H1 (cell line): ENCODE measurements at regions not wholly inside any gene's neighbourhood (a gene's known extent, or its start where the extent isn't known, plus 50 kb on each side); places are given as distances from the start of the nearest gene placed in this dataset.

ENCODE experiments used
- CTCF ChIA-PET: fragments of 300-600 bp; sonication (Branson Sonifier 250); formaldehyde crosslinking; loops from one replicate; lab custom pipeline; 2021; ENCODE audit not compliant: partially characterized antibody; lab: Charles Lee
- POLR2A ChIA-PET: fragments of 300-600 bp; sonication (Branson Sonifier 250); formaldehyde crosslinking; loops from one replicate; lab custom pipeline; 2021; ENCODE audit warnings: inconsistent platforms; ENCODE audit not compliant: partially characterized antibody; lab: Charles Lee
- DNase-seq, 2 experiments: peaks; one replicate each; pipeline versions ENCODE4 v3.0.0 to v3.0.0-alpha.2; 2010 to 2022; ENCODE audit warnings: low spot score in 2 of 2, low read depth in 1 of 2, mixed read lengths in 1 of 2
- FAIRE-seq: peaks from 2 replicates; lab custom pipeline; 2011; peaks lifted over from hg19 to GRCh38; lab: Jason Lieb, UNC
- H2AFZ ChIP-seq: 2 replicates; pipeline ENCODE4 v1.8.1; 2012; ENCODE audit warnings: low read length, inconsistent platforms
- H2AK5ac ChIP-seq: 2 replicates; pipeline ENCODE4 v1.6.1; 2013; ENCODE audit warnings: low read depth, low read length
- H2BK120ac ChIP-seq: replicated peaks from 2 replicates; pipeline ENCODE3; 2013; ENCODE audit warnings: low read depth, low read length, inconsistent platforms
- H2BK12ac ChIP-seq: 2 replicates; pipeline ENCODE4 v1.6.1; 2013; ENCODE audit warnings: low read depth, low read length
- H2BK15ac ChIP-seq: 2 replicates; pipeline ENCODE4 v1.6.1; 2013; ENCODE audit warnings: low read length
- H2BK20ac ChIP-seq: 2 replicates; pipeline ENCODE4 v1.6.1; 2013; ENCODE audit warnings: low read length
- H2BK5ac ChIP-seq: 2 replicates; pipeline ENCODE4 v1.6.1; 2013; ENCODE audit warnings: low read depth, low read length
- H3K14ac ChIP-seq: 2 replicates; pipeline ENCODE4 v1.6.1; 2013; ENCODE audit warnings: inconsistent platforms; ENCODE audit not compliant: insufficient read length
- H3K18ac ChIP-seq: 2 replicates; pipeline ENCODE4 v1.6.1; 2013; ENCODE audit warnings: low read length; ENCODE audit errors: extremely low read depth
- H3K23ac ChIP-seq: 2 replicates; pipeline ENCODE4 v1.6.1; 2013; ENCODE audit warnings: inconsistent platforms; ENCODE audit not compliant: insufficient read length
- H3K23me2 ChIP-seq: 2 replicates; pipeline ENCODE4 v1.6.1; 2013; ENCODE audit warnings: low read depth, low read length
- H3K27ac ChIP-seq: 2 replicates; pipeline ENCODE4 v1.6.1; 2011; ENCODE audit warnings: low read depth, low read length, inconsistent platforms
- H3K27me3 ChIP-seq, 4 experiments: replicated peaks in 1 of 4; 1 replicate in 1 of 4; 2 replicates in 3 of 4; pipeline versions ENCODE4 v1.6.1 to v1.8.1; 2011 to 2013; ENCODE audit warnings: low read length in 3 of 4, mild to moderate bottlenecking in 3 of 4, inconsistent platforms in 2 of 4, mixed read lengths in 2 of 4, moderate library complexity in 1 of 4; ENCODE audit not compliant: control insufficient read depth in 3 of 4, insufficient read depth in 3 of 4; ENCODE audit errors: extremely low read depth in 1 of 4
- H3K36me3 ChIP-seq, 4 experiments: 2 replicates each; pipeline versions ENCODE4 v1.6.1 to v1.8.1; 2011 to 2013; ENCODE audit warnings: mild to moderate bottlenecking in 4 of 4, low read length in 3 of 4, moderate library complexity in 2 of 4, control low read depth in 1 of 4, inconsistent platforms in 1 of 4; ENCODE audit not compliant: insufficient read depth in 4 of 4, control insufficient read depth in 2 of 4
- H3K4ac ChIP-seq: replicated peaks from 2 replicates; pipeline ENCODE3; 2013; ENCODE audit warnings: low read length, low read depth, mixed read lengths, inconsistent platforms; ENCODE audit not compliant: insufficient read length
- H3K4me1 ChIP-seq, 4 experiments: replicated peaks in 1 of 4; 1 replicate in 1 of 4; 2 replicates in 3 of 4; pipeline versions ENCODE4 v1.6.1 to v1.8.1; 2011 to 2013; ENCODE audit warnings: low read length in 3 of 4, inconsistent platforms in 2 of 4, mixed read lengths in 1 of 4; ENCODE audit not compliant: insufficient read depth in 4 of 4, control insufficient read depth in 3 of 4
- H3K4me2 ChIP-seq, 2 experiments: 2 replicates each; pipeline versions ENCODE4 v1.6.1 to v1.8.1; 2011 to 2013; ENCODE audit warnings: low read depth in 2 of 2, low read length in 2 of 2, control low read depth in 1 of 2, inconsistent platforms in 1 of 2, mild to moderate bottlenecking in 1 of 2; ENCODE audit not compliant: insufficient read depth in 1 of 2
- H3K4me3 ChIP-seq, 4 experiments: fragments of 200-600, 300-600 bp in 1 of 4; sonication (generic), shearing (Covaris generic), sonication (Bioruptor Twin) in 1 of 4; 2 replicates each; pipeline versions ENCODE4 v1.5.1 to v1.8.1; 2011 to 2016; ENCODE audit warnings: low read length in 4 of 4, low read depth in 3 of 4, control low read depth in 2 of 4, inconsistent platforms in 2 of 4, mild to moderate bottlenecking in 2 of 4, mixed read lengths in 1 of 4, moderate library complexity in 1 of 4; ENCODE audit not compliant: insufficient read depth in 2 of 4; ENCODE audit errors: extremely low read depth in 1 of 4
- H3K56ac ChIP-seq: replicated peaks from 2 replicates; pipeline ENCODE3; 2013; ENCODE audit warnings: low read depth, mild to moderate bottlenecking, mixed read lengths, low read length, inconsistent platforms; ENCODE audit not compliant: insufficient read length
- H3K79me1 ChIP-seq: 2 replicates; pipeline ENCODE4 v1.6.1; 2013; ENCODE audit warnings: low read depth, low read length, control low read depth
- H3K79me2 ChIP-seq, 2 experiments: 2 replicates each; pipeline versions ENCODE4 v1.6.1 to v1.8.1; 2012 to 2013; ENCODE audit warnings: low read length in 2 of 2, mild to moderate bottlenecking in 2 of 2, inconsistent platforms in 1 of 2; ENCODE audit not compliant: insufficient read depth in 2 of 2, control insufficient read depth in 1 of 2
- H3K9ac ChIP-seq, 4 experiments: replicated peaks in 1 of 4; 1 replicate in 1 of 4; 2 replicates in 3 of 4; pipeline versions ENCODE4 v1.6.1 to v1.8.1; 2011 to 2013; ENCODE audit warnings: low read depth in 3 of 4, low read length in 3 of 4, control low read depth in 2 of 4, mild to moderate bottlenecking in 2 of 4, moderate library complexity in 2 of 4, inconsistent platforms in 1 of 4; ENCODE audit errors: extremely low read depth in 1 of 4
- H3K9me3 ChIP-seq, 2 experiments: 2 replicates each; pipeline versions ENCODE4 v1.6.1 to v1.8.1; 2012 to 2013; ENCODE audit warnings: mild to moderate bottlenecking in 2 of 2, moderate library complexity in 2 of 2, control low read depth in 1 of 2, inconsistent platforms in 1 of 2, low read depth in 1 of 2, low read length in 1 of 2, mixed read lengths in 1 of 2; ENCODE audit not compliant: insufficient read depth in 2 of 2
- H4K20me1 ChIP-seq, 2 experiments: replicated peaks in 1 of 2; 2 replicates each; pipeline versions ENCODE3 to v1.8.1; 2011 to 2013; ENCODE audit warnings: inconsistent platforms in 2 of 2, low read length in 2 of 2, mild to moderate bottlenecking in 1 of 2; ENCODE audit not compliant: insufficient read depth in 2 of 2, control insufficient read depth in 1 of 2
- H4K5ac ChIP-seq: 2 replicates; pipeline ENCODE4 v1.6.1; 2013; ENCODE audit warnings: low read length, low read depth, mixed read lengths, inconsistent platforms; ENCODE audit not compliant: insufficient read length
- H4K8ac ChIP-seq: 2 replicates; pipeline ENCODE4 v1.8.0; 2013; ENCODE audit warnings: mild to moderate bottlenecking, moderate library complexity, low read length, inconsistent platforms; ENCODE audit not compliant: insufficient read depth; ENCODE audit errors: extremely low read depth
- H4K91ac ChIP-seq: replicated peaks from 2 replicates; pipeline ENCODE3; 2013; ENCODE audit warnings: low read length, mixed read lengths, inconsistent platforms; ENCODE audit not compliant: insufficient read length
- CBX5 ChIP-seq: fragments of 300-800, 300-1000 bp; sonication (generic); IDR thresholded peaks from 2 replicates; pipeline ENCODE4 v1.7.1; 2016; ENCODE audit warnings: antibody characterized with exemption, low read length, low read depth
- KDM5A ChIP-seq: fragments of 200-600 bp; IDR thresholded peaks from 2 replicates; pipeline ENCODE4 v1.7.1; 2012; ENCODE audit warnings: mild to moderate bottlenecking, low read length, inconsistent platforms, mixed read lengths
- NRF1 ChIP-seq: IDR thresholded peaks from 2 replicates; pipeline ENCODE4 v1.6.1; 2011; ENCODE audit warnings: mild to moderate bottlenecking, low read depth, low read length, improper control_type of control experiment
- SP1 ChIP-seq: IDR thresholded peaks from 2 replicates; pipeline ENCODE4 v1.6.1; 2011; ENCODE audit warnings: low read depth, low read length
- TEAD4 ChIP-seq: IDR thresholded peaks from 2 replicates; pipeline ENCODE4 v1.6.1; 2012; ENCODE audit warnings: low read depth, low read length, inconsistent platforms, mixed read lengths
- WGBS, 2 experiments: shearing (Covaris generic) in 1 of 2; methylation state at CpG; one replicate each; pipeline versions ENCODE4 v1.1.6 to v1.1.7; 2013 to 2015; ENCODE audit warnings: low lambda C conversion rate in 2 of 2, mixed read lengths in 2 of 2, inconsistent platforms in 1 of 2, low coverage in 1 of 2, missing lambda C conversion rate in 1 of 2; ENCODE audit not compliant: insufficient replicate concordance in 2 of 2, insufficient coverage in 1 of 2, insufficient read length in 1 of 2; ENCODE audit errors: extremely low coverage in 1 of 2, missing lambda C conversion rate in 1 of 2; 5-methylcytosine and 5-hydroxymethylcytosine counted together
- TF ChIP-seq, protein P1 (sequence below): IDR thresholded peaks from 2 replicates; pipeline ENCODE4 v1.6.1; 2012; ENCODE audit warnings: inconsistent platforms

- FAIRE-seq, result no peak
- 96% methylated on average over 6 of the region's 6 CpGs; no CpG with 5 or more reads in 1 of the 2 experiments for WGBS, 2 experiments
- no peak overlapping the region for H2BK5ac ChIP-seq
- TF ChIP-seq CBX5 (no peak), TEAD4 (no peak), NRF1 (no peak), KDM5A (no peak), SP1 (no peak)
- TF ChIP-seq, protein P1, sequence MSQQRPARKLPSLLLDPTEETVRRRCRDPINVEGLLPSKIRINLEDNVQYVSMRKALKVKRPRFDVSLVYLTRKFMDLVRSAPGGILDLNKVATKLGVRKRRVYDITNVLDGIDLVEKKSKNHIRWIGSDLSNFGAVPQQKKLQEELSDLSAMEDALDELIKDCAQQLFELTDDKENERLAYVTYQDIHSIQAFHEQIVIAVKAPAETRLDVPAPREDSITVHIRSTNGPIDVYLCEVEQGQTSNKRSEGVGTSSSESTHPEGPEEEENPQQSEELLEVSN, result no peak
- no peak overlapping the region for H3K14ac ChIP-seq
- CTCF ChIA-PET, result interaction anchor here (1.2 kb wide), 1 partner anchor 16 kb away, joined by 5 read pairs; no protein-coding TSS in a partner anchor
- H3K4me3 ChIP-seq, result no peak overlapping the region
- H3K4me1 ChIP-seq, result no peaks in the 10 kb centered on the region
- no peak overlapping the region for H2AK5ac ChIP-seq
- H2BK15ac ChIP-seq, result no peak overlapping the region
- H2BK20ac ChIP-seq, result no peak overlapping the region
- no peak overlapping the region for H4K8ac ChIP-seq
- no peaks in the 10 kb centered on the region for H3K27me3 ChIP-seq
- H3K79me2 ChIP-seq, result no peaks in the 10 kb centered on the region
- H3K4me2 ChIP-seq, result no peak overlapping the region
- no peak overlapping the region for H3K18ac ChIP-seq
- no peaks in the 10 kb centered on the region for H3K23me2 ChIP-seq
- 0 out of 4 replicates have a peak, but pooled peaks cover 5 to 9% of the 10 kb centered on the region in 2 experiments for H3K9me3 ChIP-seq
- no peak overlapping the region for H2BK120ac ChIP-seq
- no peak overlapping the region for H2AFZ ChIP-seq
- no peak overlapping the region for H4K5ac ChIP-seq
- H3K27ac ChIP-seq, result no peak overlapping the region
- DNase-seq, result no peak
- H3K23ac ChIP-seq, result no peak overlapping the region
- H3K4ac ChIP-seq, result no peak overlapping the region
- no peaks in the 10 kb centered on the region for H3K36me3 ChIP-seq
- no peak overlapping the region for H4K91ac ChIP-seq
- H3K79me1 ChIP-seq, result no peaks in the 10 kb centered on the region
- no peak overlapping the region for H3K9ac ChIP-seq
- H3K56ac ChIP-seq, result no peak overlapping the region
- no peaks in the 10 kb centered on the region for H4K20me1 ChIP-seq
- H2BK12ac ChIP-seq, result no peak overlapping the region
- POLR2A ChIA-PET, result no interaction called here
Observed at GRCh38 chr4:133683967-133684366, 517.6 kb downstream of the PABPC4L start.
